MM.1S (cell line): ENCODE measurements at regions not wholly inside any gene's neighbourhood (a gene's known extent, or its start where the extent isn't known, plus 50 kb on each side); places are given as distances from the start of the nearest gene placed in this dataset.
"Not testable (repeated sequence)": the region's sequence is repeated elsewhere in the genome, so short reads cannot be mapped to it uniquely, and the experiment has no call there.

Experiments used
- EZH2 ChIP-seq: fragments of 300-600 bp; sonication (generic); optimal IDR thresholded peaks from 2 replicates; pipeline ENCODE3; 2017; ENCODE audit warnings: low read depth, mild to moderate bottlenecking, antibody characterized with exemption, low read length, mixed read lengths
- EZH2phosphoT487 ChIP-seq: fragments of 300-600 bp; sonication (generic); IDR thresholded peaks from 2 replicates; pipeline ENCODE4 v1.6.1; 2018; ENCODE audit warnings: antibody characterized with exemption, low read length
- TF ChIP-seq, protein P1 (sequence below): fragments of 300-600 bp; sonication (generic); IDR thresholded peaks from 2 replicates; pipeline ENCODE4 v1.5.1; 2016; ENCODE audit warnings: antibody characterized with exemption, low read length, mixed read lengths

- TF ChIP-seq, protein P1, sequence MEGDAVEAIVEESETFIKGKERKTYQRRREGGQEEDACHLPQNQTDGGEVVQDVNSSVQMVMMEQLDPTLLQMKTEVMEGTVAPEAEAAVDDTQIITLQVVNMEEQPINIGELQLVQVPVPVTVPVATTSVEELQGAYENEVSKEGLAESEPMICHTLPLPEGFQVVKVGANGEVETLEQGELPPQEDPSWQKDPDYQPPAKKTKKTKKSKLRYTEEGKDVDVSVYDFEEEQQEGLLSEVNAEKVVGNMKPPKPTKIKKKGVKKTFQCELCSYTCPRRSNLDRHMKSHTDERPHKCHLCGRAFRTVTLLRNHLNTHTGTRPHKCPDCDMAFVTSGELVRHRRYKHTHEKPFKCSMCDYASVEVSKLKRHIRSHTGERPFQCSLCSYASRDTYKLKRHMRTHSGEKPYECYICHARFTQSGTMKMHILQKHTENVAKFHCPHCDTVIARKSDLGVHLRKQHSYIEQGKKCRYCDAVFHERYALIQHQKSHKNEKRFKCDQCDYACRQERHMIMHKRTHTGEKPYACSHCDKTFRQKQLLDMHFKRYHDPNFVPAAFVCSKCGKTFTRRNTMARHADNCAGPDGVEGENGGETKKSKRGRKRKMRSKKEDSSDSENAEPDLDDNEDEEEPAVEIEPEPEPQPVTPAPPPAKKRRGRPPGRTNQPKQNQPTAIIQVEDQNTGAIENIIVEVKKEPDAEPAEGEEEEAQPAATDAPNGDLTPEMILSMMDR: not testable (repeated sequence)
- TF ChIP-seq EZH2, EZH2phosphoT487: not testable (repeated sequence)
Observed at GRCh38 chr5:34187441-34187840, 144.4 kb upstream of the C1QTNF3 start.
